22Rv1 (cell line): ENCODE measurements at regions not wholly inside any gene's neighbourhood (a gene's known extent, or its start where the extent isn't known, plus 50 kb on each side); places are given as distances from the start of the nearest gene placed in this dataset.

Experiments
- ZFX ChIP-seq: fragments of 450-650 bp; IDR thresholded peaks from 2 replicates; pipeline ENCODE4 v1.6.1; 2017; ENCODE audit warnings: antibody characterized with exemption, borderline replicate concordance
- TF ChIP-seq, protein P1 (sequence below): fragments of 450-650 bp; IDR thresholded peaks from 2 replicates; pipeline ENCODE4 v1.5.1; 2017; ENCODE audit warnings: mild to moderate bottlenecking

DNA sequence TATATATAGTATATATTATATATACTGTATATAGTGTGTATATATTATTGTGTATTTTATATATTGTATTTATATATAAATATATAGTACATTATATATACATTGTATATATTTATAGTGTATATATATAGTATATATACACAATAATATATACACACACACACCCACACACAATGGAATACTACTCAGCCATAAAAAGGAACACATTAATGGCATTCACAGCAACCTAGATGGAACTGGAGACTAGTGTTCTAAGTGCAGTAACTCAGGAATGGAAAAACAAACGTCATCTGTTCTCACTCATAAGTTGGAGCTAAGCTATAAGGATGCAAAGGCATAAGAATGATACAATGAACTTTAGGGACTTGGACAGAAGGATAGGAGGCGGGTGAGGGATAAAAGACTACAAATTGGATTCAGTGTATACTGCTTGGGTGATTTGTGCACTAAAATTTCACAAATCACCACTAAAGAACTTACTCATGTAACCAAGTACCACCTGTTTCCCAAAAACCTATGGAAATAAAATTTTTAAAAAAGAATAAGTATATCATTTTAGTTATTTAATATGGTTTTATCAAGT is 201.9 kb upstream of the CDH11 start:
- TF ChIP-seq, protein P1, sequence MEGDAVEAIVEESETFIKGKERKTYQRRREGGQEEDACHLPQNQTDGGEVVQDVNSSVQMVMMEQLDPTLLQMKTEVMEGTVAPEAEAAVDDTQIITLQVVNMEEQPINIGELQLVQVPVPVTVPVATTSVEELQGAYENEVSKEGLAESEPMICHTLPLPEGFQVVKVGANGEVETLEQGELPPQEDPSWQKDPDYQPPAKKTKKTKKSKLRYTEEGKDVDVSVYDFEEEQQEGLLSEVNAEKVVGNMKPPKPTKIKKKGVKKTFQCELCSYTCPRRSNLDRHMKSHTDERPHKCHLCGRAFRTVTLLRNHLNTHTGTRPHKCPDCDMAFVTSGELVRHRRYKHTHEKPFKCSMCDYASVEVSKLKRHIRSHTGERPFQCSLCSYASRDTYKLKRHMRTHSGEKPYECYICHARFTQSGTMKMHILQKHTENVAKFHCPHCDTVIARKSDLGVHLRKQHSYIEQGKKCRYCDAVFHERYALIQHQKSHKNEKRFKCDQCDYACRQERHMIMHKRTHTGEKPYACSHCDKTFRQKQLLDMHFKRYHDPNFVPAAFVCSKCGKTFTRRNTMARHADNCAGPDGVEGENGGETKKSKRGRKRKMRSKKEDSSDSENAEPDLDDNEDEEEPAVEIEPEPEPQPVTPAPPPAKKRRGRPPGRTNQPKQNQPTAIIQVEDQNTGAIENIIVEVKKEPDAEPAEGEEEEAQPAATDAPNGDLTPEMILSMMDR = no peak
- TF ChIP-seq ZFX = no peak
